GM18517 (cell line): ENCODE measurements at regions not wholly inside any gene's neighbourhood (a gene's known extent, or its start where the extent isn't known, plus 50 kb on each side); places are given as distances from the start of the nearest gene placed in this dataset.
"Not testable (repeated sequence)": the region's sequence is repeated elsewhere in the genome, so short reads cannot be mapped to it uniquely, and the experiment has no call there.

Source experiments
- ATAC-seq: cut with Tn5 transposase; IDR thresholded peaks from one replicate; pipeline ENCODE4 v1.9.1; 2021; ENCODE audit warnings: mild to moderate bottlenecking, moderate library complexity; ENCODE audit not compliant: unreplicated experiment

DNA sequence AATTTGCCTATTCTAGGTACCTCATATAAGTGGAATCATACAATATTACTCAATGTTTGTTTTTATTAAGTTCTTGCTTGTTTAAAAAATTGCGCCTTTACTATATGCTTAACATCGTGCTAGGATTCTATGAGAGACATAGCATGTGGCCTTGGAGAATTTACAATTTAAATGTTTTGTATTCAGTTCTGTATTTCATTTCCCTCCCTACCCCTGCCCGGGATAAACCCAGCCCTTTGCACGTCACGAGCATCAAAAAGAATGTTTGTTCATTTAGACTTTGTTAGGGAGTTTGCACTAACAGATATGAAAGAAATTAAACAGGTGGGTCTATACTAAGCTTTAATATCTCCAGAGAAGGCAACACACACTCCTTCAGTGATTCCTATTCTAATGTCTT, 75.7 kb downstream of the C18orf54 start:
- no peak for ATAC-seq

DNA sequence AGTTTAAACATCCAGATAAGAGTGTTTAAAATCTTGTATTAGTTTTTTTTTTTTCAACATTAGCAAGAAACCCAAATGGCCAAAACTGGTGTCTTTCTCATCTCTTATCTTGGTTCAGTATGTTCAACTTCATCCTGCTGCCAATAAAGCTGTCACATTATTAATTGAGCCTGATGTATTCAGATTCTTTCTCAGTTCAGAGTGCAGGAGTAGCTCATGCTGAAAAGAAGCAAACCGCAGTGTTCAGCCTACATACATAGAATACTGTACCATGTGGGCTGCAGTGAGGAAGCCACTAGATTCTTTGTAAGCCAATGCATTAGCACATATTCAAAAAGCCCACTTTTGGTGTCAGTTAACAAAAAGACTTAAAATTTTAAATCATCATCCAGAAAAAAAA, 76.2 kb downstream of the C18orf54 start:
- ATAC-seq = no peak

GRCh38 chr18:54434453-54434852, 76.7 kb downstream of the C18orf54 start:
- no peak for ATAC-seq

DNA sequence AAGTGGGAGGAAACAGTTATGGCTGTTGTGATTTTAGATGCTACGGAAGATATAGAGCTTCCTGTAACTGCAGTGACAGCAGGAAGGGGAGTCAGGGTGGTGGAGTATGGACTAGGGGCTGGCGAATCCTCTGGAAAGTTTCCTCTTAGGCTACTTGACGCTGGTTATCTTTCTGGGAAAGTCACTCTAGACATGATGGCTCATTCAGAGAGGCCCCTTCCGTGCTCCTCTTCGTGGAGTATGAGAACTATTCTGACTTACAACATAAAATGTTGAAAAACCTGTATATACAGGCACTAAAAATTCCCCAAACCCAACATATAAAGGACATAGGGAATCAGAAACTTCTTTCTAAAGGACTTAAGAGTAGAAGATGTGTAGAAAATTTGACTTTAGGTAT, 78.8 kb downstream of the C18orf54 start:
- ATAC-seq = no peak

- no peak for ATAC-seq
These were observed 82.6 kb downstream of the C18orf54 start for GRCh38 chr18:54440292-54440691.

GRCh38 chr18:54444319-54444914, 86.7 kb downstream of the C18orf54 start:
- peak; percentile 56 for ATAC-seq

GRCh38 chr18:54453996-54454395, 96.3 kb downstream of the C18orf54 start:
- no peak for ATAC-seq

DNA sequence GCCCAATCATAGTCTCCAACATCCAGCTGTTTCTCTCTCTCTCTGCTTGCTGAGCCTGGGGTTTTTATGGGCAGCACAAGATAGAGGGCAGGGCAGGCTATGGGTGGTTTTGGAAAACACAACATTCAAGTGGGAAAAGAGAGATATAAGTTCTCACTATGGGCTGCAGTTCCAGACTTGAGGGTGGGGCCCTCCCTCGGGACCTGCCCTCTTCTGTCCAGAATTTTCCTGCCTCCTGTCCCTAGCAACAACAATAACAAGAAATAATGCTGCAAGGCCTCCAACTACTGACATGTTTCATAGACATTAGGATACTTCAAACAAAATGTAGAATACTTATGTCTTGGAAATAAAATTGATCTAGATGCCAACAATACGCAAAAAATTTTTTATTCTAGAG, 107.8 kb downstream of the C18orf54 start:
- ATAC-seq = no peak

GRCh38 chr18:54466248-54467005, 108.7 kb downstream of the C18orf54 start:
- ATAC-seq = no peak

DNA sequence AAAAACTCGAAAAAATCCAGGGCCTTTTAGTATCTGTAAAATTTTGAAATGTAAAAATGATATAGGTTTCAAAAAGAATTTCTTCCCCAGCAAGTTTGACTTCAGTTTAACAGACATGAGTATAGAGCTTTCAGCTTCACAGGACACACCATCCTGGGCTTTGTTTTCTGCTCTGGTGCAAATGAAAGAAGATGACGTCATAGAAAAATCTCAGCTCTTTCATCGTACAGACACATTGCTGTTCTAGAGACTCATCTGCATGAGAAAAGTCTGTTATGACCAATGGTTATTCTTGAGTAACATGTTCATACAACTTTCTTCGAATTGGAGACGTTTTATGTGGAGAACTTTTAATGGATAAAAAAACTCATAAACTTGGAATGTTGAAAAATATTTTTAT, 111.7 kb upstream of the DYNAP start:
- ATAC-seq = no peak

GRCh38 chr18:54480616-54481015, 110.4 kb upstream of the DYNAP start:
- no peak for ATAC-seq

DNA sequence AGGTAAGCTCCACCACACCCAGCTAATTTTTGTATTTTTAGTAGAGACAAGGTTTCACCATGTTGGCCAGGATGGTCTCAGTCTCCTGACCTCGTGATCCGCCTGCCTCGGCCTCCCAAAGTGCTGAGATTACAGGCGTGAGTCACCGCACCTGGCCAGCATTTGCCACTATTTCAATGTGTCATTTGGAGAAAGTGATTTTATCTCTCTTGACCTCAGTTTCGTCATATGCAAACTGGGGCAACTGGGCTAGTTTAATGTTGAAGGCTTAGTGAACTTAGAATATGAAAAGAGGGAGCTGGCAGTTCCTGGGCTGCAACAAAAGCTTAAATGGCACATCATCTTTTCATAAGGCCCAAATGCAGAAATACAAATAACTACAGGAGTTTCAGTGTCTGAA, 88.6 kb upstream of the DYNAP start:
- ATAC-seq = not testable (repeated sequence)

GRCh38 chr18:54503131-54503894, 87.7 kb upstream of the DYNAP start:
- no peak for ATAC-seq

DNA sequence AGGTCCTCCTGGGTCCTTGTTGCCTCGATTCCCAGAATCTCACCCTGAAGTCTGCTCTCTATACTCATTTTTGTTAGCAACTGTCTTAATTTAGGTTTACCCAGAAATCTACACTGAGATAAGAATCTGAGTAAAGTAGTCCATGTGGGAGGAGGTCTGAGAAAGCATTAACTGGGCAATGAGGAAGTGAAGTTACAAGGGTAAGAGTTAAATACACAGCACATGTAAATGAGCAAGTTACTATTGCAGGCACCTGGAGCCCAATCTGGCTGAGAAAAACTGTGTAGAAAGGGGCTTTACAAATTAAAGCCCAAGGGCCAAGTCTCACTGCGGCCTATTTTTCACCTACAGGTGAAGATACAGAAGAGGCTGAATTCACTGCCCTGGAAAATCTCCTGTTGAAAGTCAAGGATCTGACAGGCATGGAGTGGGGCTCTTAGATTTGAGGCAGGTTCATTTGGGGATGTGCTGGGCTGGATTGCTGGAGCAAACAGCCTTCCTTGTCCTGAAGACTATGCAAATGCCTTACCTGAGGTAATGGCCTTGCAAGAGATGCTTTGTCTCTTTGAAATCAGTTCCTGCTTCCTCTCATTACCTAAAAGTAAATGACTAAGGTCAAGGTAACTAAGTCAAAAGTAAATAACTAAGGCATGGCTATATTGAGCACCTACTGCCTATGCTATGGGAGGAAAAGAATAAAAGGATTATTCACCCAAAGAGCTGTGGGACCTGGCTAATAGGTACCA, 84.4 kb upstream of the DYNAP start:
- no peak for ATAC-seq

- no peak for ATAC-seq
These were observed 81.3 kb upstream of the DYNAP start for GRCh38 chr18:54509793-54510192.

DNA sequence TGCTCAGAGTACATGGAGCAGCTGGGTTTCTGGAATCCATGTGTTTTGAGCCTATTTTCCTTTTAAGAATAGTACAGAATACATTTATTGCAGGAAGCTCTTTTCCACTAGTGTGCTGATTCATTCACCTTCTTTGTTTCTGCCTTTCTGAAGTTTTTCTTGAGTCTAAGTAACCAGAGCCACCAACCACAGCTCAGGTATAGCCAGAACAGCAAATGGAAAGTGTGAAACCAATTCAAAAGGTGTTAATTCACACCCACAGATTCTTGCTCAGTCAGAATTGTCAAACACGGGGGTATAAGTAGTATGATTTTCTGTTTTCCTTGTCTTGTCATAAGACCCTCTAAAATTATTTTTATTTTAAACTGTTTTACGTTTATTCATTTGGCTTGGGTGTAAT, 75.9 kb upstream of the DYNAP start:
- no peak for ATAC-seq

DNA sequence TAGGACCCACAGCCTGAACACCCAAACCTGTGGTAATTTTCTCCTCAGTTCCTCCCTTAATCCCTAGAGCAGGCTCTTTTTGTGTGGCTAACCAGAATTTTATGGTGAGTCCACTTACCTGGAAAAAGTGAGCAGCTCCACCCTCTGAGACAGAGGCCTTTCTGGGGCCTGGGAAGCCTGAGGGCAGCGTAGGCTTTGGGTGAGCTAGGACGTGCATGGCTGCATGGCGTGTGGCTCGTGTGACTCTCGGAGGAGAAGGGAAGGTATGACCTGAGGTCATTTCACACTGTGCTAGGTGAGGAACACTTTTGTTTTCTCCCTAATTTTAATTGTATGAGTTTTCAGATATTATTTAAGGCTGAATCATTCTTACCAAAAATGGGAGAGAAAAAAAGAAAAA, 73.5 kb upstream of the DYNAP start:
- no peak for ATAC-seq

- no peak for ATAC-seq
These were observed 69.2 kb upstream of the DYNAP start for GRCh38 chr18:54521846-54522245.

DNA sequence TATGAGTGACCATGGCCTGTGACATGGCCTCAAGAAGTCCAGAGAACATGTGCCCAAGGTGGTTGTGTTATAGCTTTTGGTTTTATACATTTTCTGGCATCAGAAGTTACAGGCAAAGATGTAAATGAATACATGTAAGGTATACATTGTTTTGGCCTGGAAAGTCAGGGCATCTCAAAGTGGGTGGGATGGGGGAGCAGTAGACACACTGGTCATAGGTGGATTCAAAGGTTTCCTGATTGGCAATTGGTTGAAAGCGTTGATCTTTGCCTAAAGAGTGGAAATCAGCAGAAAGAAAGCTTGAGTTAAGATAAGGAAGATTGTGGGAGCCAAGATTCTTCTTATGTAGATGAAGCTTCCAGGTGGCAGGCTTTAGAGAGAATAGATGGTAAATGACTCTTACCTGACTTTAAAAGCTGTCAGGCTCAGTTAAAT, 62.1 kb upstream of the DYNAP start:
- ATAC-seq = no peak

GRCh38 chr18:54529444-54529843, 61.6 kb upstream of the DYNAP start:
- no peak for ATAC-seq

DNA sequence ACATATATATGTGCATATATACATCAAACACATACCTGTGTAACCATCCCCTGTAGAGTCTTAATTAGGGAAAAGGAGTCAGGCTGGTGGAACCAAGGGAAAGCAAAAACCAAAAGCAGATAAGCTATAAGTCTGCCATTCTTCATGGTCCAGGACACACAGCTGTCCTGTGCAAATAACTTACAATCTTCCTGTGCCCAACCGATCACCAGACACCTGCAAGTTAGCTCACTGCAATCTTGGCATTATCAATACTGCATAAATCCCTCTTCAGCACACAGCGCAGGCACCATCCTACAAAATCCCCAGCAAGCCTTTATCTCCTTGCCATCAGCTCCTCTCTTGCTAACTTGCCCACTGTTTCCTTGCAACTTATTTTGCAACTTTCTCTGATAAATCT, 60.8 kb upstream of the DYNAP start:
- ATAC-seq = no peak
